GM19324 (cell line): ENCODE measurements at regions not wholly inside any gene's neighbourhood (a gene's known extent, or its start where the extent isn't known, plus 50 kb on each side); places are given as distances from the start of the nearest gene placed in this dataset.
"Not testable (repeated sequence)": the region's sequence is repeated elsewhere in the genome, so short reads cannot be mapped to it uniquely, and the experiment has no call there.

ENCODE experiments used
- ATAC-seq: cut with Tn5 transposase; IDR thresholded peaks from one replicate; pipeline ENCODE4 v1.9.1; 2021; ENCODE audit warnings: mild to moderate bottlenecking, moderate library complexity; ENCODE audit not compliant: unreplicated experiment, low FRiP score

DNA sequence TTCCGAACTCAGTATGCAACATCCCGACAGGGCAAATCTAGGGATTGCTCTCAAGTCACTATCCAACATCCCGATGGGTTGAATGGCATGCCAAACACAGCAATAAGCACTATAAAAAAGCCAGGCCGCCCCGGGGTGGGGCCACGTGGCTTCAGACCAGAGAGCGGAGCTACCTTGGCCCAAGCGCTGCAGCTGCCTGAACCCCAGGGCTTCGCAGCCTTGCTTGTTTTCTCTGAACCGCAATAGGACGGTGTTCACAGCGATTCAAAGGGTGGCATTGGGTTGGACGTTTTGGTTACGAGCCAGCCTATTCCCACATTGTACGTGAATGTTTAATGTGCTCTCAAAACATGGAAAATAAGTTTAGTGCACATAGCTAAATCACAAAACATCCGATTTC is 161.0 kb downstream of the SYT15 start:
- not testable (repeated sequence) for ATAC-seq

DNA sequence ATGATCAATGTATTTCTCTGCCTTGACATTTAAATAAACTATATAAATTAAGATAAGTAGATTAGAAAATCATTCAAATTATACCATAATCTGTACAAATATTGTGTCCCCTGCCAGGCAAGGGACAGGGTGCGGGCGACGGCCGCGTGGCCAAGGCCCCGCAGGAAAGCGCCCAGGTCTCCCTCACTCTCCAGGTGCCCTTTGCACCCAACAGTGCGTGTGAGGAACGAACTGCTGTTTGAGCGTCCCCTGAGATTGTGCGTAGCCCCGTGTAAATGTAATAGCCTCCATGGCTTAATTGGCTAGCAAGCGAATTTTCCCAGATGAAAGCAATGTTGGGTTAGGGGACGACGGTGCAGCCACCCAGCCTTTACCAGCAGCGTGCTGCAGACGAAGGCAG is 161.4 kb downstream of the SYT15 start:
- not testable (repeated sequence) for ATAC-seq

DNA sequence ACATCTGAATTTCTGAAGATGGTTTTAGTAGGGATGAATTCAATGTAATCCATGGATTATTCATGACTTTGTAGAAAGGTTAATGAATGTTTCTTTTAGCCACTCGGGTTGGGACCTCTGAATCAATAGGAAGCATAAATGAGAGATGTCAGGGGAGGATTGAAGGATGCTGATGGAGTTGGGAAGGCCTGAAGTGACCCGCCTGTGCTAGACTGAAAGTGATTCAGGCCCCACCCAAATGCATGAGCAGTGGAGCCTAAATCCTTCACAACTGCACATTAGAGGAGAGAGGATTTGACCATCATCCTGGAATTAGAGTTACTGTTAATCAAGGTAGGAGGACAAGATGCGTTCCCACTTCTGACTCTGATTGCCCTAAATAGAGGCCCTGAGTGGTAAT is 162.2 kb upstream of the PTPN20 start:
- ATAC-seq, result not testable (repeated sequence)

DNA sequence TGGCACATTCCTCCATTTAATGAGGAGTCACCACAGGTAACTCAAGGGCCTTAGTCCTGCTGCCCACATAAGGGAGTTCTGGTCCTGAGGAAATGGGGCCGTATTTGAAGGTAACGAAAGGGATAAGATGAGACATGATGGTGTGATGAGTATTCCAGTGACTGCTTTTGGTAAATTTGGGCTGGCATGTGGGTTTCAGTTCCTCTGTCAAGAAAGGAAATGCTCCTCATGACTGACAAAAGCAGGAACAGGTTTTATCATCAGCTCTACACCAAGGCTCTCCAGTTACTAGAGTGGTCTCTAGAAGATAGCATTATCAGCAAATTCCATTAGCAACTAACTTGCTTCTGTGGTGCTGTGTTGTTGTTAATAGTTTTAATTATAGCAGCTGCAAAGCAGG is 161.8 kb upstream of the PTPN20 start:
- not testable (repeated sequence) for ATAC-seq

DNA sequence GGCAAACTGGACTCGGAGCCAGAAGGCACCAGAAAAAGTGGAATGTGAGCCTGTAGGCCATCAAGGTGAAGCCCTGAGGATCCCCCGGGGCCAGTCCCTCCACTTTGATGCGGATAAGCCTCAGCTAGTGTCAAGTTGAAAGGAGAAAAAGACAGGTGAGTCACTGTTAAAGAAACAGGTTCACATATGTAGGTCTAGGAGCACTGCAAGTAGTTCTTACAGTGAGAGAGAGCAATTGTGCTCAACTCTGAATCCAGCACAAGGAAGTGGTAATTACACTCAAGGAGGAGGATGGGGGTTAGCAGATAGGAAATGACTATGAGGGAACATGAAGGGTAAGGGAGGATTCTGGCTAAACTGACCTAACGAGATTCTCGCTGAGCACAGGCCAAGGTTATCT is 157.5 kb upstream of the PTPN20 start:
- not testable (repeated sequence) for ATAC-seq

DNA sequence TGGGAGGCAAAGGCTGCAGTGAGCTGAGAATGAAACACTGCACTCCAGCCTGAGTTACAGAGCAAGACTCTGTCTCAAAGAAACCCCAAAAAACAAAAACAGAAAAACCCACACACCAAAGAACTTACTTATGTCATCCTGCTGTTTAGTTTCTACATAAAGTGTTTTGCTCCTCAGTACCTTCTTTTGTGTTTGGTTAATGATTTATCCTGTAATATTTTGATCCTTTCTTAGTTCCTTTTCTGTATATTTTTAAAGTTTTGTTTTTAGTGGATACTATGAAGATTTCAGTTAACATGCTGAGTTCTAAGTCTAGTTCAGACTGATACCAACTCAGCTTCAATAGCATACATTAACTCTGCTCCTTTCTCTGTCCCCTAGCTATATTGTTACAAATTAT is 149.8 kb upstream of the PTPN20 start:
- ATAC-seq, result peak; percentile 51

DNA sequence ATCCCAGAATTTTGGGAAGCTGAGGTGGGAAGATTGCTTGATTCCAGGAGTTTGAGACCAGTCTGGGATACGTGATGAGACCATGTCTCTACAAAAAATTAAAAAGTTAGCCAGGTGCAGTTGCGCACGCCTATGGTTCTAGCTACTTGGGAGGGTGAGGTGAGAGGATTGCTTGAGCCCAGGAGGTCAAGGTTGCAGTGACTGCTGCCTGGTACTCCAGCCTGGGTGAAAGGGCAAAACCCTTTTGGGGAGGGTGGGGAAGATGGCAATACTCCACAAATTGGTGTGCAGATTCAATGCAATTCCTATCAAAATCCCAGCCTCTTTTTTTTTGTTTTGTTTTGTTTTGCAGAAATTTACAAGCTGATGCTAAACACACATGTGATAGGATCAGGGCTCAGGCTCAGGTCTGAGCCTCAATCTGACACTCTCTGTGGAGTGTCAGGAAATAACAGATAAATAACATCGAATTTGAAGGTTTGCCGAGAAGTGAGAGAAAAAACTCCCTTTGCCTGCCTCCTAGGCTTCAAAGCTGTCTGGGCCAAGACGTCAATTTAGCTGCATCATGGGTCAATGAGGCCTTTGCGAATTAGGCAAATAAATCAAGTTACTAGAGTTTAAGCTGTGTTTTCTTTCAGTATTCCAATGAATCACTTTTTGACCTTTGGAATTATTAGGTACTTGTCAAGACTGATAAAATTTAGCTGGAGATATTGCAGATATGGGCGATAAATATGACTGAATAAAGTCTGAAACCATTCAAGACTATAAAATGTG is 142.5 kb upstream of the PTPN20 start:
- not testable (repeated sequence) for ATAC-seq

DNA sequence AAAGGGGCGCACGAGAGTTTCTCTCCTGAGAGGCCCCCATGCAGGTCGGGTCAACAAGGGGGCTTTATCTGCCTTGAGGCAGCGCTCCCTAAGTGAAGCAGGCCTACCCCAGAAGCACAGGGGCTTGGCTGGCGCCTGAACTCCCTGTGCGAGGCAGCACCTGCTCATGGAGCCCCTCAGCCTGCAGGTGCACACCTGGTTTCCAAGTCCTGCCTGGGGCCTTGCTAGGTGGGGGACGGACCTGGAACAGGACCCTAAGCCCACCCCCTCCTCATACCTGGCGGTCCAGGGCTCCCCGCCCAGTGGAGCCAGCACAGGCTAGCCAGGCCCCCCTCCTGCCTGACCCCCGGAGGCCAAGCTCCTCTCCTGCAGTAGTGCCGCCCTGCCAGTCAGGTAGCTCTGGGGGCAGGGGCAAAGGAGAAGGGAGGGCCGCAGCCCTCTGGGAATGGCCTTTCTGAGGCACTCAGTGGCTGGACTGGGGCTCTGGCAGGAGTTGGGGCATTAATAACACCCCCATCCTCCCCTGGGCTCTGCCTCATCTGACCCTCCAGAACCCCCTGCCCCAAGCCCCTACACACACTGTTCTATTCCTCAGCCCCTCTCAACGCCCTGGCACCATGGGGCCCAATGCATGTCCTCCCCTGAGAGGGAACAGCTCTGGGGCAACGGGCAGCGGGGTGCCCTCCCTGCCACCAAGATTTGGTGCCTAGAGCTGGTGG is 137.9 kb upstream of the PTPN20 start:
- ATAC-seq, result not testable (repeated sequence)

DNA sequence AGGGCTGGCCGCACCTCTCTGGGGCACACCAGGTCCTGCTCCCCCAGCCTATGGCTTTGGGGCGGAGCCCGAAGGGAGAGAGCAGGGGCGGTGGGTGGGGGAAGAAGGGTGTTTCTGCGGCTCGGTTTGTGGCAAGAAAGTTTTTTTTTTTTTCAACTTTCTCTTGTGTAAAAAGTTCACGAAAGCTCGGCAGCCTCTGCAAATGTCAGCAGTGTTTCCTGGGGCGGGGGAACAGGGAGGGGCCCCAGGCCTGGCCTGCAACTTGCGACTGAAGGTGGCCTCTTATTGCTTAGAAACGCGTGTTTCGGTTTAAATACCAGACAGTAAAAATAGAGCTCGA is 137.4 kb upstream of the PTPN20 start:
- ATAC-seq, result not testable (repeated sequence)

DNA sequence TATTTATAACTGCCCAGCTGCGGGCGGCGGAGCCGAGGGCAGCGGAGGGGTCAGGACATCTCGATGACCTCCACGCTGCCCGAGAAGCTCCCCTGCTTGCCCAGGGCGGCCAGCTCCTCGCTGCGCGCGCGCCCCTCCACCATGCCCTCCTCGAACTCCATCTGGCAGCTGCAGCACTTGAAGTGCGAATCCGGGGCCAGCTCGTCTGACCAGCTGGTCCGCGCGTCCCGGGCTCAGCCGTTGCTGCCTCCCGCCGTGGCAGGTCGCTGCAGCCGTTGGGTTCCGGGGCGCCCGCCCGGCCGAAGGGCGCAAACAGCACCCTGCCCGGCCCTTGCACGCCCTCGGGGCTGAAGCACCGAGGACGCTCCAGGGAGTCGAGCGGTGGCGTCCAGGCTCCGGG is 136.9 kb upstream of the PTPN20 start:
- not testable (repeated sequence) for ATAC-seq

DNA sequence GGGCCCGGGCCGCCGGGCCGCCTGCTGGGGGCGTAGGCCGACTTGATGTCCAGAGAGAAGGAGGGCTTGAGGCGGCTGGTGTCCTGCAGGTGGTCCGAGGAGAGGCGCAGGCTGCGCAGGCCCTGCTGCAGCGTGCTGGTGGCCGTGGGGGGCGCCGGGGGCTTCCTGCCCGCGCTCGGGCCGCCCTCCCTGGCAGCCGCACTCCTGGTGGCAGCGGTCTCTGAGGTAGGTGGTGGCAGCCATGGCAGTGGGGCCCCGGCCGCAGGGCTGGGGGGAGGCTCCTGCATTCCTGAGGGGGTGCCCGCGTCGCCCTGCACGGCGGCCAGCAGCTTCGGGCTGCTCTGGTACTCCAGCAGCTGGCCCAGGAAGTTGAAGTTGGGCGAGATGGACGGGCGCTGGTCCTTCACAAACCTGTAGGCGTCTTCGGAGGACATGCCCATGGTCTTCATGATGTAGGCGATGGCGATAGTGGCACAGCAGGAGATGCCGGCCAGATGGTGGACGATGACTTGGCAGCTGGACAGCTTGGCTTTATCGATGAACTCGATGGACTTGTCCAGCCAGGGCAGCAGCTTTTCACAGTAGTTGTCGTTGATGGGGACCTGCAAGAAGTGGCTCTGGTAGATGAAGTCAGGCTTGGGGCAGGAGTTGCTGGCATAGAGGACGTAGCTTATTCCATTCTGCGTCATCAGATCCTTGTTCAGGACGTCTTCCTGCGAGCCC is 136.1 kb upstream of the PTPN20 start:
- ATAC-seq, result not testable (repeated sequence)

DNA sequence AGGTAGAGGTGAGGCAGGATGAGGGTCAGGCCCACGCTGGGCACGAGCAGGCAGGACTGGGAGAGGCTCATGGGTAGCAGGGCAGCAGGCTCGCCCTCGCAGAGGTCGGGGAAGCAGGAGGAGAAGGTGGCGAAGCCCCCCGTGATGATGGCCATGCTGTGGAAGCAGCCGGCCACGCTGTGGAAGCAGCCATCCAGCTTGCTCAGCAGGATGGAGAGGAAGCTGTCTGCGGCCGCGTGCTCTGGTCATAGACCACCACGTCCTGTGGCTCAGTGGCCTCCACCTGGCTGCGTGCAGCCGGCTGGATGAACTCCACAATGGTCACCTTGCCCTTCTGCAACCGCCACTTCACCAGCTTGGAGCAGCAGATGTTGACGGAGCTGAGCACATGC is 135.6 kb upstream of the PTPN20 start:
- not testable (repeated sequence) for ATAC-seq

DNA sequence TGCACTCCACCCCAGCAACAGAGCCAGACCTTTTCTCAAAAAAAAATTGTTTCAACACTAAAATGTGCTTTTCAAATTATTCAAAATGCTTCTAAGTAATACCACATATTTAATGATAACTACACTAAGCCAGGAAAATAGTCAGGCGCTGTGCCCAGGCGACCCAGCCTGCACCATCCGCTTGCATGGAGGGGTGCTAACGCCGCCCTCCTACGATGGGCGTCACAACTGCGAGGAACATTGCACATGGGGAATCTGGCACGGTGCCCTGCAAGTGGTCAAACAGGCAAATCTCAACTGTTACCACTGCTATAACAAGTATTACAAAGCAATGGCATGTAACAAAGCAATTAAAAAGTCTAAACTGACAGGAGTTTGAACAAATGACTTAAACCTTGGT is 131.7 kb upstream of the PTPN20 start:
- not testable (repeated sequence) for ATAC-seq

DNA sequence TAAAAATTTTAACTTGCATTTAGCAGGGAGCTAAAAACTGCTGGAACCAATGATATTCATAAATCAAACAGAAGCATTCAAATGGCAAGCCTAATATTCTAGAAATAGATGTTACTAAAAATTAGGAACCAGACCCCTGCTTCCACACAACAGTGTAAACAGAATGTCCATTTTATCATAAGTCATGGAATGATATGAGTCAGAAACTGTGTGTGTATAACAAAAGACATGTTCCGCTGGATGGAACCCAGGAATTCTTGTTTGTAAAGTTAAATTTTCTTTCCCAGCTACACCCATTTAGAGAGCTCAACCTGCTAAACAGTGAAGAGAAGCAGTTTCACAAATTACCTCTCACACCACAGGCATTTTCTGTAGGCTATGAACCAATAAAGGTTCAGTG is 131.1 kb upstream of the PTPN20 start:
- ATAC-seq, result not testable (repeated sequence)

DNA sequence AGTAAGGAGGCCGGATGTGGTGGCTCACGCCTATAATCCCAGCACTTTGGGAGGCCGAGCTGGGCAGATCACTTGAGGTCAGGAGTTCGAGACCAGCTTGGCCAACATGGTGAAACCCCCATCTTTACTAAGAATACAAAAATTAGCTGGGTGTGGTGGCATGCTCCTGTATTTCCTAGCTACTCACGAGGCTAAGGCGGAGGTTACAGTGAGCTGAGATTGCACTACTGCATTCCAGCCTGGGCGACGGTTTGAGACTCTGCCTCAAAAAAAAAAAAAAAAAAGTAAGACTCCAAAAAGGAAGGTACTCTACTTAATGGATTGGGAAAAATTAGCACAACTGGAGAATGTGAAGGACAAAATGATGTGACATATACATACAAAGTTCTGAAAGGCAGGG is 130.2 kb upstream of the PTPN20 start:
- ATAC-seq, result not testable (repeated sequence)

DNA sequence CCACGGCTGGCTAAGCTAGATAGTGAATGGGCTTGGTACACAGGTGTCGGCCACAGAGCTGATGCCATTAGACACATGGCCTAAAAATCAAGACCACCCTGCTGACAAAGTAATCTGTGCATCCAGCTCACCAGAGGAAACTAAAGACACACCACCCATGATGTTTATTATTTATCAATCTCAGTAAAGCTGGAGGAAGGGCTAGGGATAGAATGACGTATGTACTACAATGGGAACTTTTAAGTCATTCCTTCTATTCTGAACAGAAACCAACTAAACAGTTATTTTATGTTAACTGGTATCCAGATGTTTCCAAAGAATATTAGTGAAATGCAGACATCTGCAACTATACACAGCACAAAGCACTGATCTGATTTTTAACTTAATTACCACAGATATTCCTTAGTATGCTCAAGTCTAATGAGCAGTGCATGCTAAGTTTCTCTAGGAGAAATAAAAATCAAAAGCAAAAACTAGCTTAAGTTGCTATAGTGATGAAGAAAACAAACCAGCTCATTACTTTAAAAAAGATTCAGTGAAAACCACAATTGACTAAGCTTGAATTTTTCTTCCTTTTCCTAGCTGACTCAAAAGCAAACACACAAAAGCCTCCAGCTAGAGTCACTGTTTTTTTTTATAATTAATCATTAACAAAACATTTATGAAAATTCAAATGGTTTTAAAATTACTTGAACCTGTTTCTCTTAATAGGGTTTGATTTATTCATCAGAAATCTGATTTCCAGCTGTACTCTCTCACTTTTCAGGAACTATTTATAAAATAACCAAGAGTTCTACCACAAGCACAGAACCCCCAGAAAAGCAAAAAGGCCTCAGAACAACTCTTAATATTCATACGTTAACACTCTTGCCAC is 129.0 kb upstream of the PTPN20 start:
- not testable (repeated sequence) for ATAC-seq

DNA sequence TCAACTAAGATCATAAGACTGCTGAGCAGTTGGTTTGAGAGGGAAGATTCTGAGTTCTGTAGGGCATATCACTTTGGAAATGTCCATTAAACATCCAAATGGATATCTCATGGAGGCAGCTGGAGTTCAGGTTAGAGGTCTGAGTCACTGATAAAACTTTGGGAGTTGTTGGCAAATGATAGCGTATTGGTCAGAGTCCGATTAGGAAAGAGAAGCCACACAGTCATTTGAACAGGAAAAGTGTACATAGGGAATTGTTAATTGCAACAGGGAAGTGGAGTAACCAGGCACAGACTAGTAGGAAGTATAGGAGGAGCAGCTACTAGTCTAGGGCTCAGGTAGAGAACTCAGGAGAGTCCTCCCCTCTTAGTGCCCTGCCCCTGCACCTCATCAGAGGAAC is 126.6 kb upstream of the PTPN20 start:
- not testable (repeated sequence) for ATAC-seq

DNA sequence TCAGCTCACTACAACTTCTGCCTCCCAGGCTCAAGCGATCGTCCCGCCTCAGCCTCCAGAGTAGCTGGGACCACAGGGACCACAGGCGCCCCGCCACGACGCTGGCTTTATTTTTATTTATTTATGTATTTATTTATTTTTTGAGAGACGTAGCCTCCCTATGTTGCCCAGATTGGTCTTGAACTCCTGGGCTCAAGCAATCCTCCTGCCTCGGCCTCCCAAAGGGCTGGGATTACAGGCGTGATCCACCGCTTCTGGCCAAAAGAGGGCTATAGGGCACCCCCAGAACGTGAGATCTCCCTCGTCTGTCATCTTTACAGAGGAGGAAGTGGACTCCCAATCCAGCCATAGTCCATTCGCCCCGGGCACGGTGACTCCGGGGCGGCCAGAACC is 125.1 kb upstream of the PTPN20 start:
- ATAC-seq, result not testable (repeated sequence)

DNA sequence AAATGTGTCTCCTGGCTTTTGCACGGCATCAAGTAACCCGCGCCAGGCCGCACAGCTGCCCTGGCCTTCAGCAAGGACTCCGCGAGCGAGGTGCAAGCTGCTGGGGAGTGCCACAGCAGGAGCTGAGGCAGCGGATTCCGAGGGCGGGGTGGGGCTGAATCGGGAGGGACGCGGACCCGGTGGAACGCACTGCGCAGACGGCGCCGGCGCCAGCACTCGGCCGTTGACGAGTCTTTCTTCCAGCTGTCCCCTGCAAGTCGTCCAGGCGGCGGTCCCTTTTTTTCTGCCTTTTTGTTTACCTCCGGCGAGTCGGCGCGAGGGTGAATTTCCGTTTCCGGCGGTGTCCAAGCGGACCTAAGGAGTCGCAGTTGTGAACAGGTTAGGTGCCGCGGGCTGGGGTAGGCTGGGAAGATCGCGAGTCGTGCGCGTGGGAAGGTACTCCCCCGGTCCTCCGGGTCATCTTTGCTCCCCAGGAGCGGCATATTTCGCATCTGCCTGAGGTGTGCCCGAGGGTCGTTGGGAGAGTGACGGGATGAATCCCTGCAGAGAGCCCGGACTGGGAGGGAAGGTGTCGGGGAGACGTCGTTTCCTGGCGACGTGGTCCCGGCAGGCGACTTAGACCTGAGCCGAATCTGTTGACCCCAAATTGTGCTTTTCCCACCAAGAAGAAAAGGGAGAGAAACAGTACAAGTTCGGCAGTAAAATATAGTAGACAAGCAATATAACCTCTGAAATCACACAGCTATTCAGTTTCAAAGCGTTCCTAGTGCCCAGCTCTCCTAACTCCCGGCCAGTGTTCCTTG is 124.5 kb upstream of the PTPN20 start:
- ATAC-seq, result peak; percentile 82

DNA sequence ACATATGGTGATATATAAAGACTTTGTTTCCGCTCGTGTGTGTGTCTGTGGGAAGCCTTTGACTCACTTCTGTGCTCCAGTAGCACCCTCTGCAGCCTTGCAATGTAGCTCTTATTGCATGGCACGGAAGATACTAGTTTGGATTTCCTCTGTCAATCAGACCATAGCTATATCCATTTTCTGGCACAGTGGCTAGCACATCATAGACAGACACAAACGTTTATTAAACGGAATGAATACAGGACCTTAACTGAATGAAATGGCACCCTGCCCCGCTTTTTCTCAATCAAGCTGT is 124.0 kb upstream of the PTPN20 start:
- ATAC-seq, result no peak
